CD4-positive, alpha-beta T cell treated with Interleukin-4 for 4 hours (primary cell): ENCODE measurements at regions not wholly inside any gene's neighbourhood (a gene's known extent, or its start where the extent isn't known, plus 50 kb on each side); places are given as distances from the start of the nearest gene placed in this dataset.
"Not testable (repeated sequence)": the region's sequence is repeated elsewhere in the genome, so short reads cannot be mapped to it uniquely, and the experiment has no call there.

Experiments
- DNase-seq: peaks from one replicate; pipeline ENCODE4 v3.0.0-alpha.2; 2020

- no peak for DNase-seq
Observed at GRCh38 chr14:38693423-38693822, 409.6 kb downstream of the SEC23A start.

DNA sequence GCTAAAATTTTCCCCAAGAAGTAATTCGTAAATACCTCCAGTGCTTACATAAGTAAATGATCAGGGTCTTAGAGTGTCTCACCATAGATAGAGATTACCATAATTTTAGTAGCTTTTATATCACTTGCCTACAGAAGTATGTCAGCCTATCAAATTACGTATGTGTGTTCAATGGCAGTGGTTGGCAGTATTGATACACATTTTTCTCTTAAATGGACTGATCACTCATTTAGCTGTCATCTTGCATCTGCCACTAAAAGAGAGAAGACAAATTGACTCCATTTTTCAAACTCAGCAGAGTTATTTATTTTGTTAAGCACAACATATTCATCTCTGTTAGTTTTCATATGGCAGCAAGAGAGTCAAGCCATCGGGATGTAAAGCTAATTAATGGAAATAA, 413.1 kb upstream of the CLEC14A start:
- no peak for DNase-seq

- no peak for DNase-seq
Observed at GRCh38 chr14:38663382-38663781, 407.5 kb upstream of the CLEC14A start.

- DNase-seq = no peak
Observed at GRCh38 chr14:38662781-38663180, 406.9 kb upstream of the CLEC14A start.

GRCh38 chr14:38646391-38646790, 390.5 kb upstream of the CLEC14A start:
- no peak for DNase-seq

DNA sequence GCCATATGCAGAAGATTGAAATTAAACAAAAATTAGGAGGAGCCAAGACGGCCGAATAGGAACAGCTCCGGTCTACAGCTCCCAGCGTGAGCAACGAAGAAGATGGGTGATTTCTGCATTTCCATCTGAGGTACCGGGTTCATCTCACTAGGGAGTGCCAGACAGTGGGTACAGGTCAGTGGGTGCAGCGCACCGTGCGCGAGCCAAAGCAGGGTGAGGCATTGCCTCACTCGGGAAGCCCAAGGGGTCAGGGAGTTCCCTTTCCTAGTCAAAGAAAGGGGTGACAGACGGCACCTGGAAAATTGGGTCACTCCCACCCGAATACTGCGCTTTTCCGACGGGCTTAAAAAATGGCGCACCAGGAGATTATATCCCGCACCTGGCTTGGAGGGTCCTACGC, 379.0 kb upstream of the CLEC14A start:
- DNase-seq = not testable (repeated sequence)

- DNase-seq = no peak
Observed at GRCh38 chr14:38629412-38629811, 373.5 kb upstream of the CLEC14A start.

- no peak for DNase-seq
Observed at GRCh38 chr14:38627163-38627562, 371.3 kb upstream of the CLEC14A start.

DNA sequence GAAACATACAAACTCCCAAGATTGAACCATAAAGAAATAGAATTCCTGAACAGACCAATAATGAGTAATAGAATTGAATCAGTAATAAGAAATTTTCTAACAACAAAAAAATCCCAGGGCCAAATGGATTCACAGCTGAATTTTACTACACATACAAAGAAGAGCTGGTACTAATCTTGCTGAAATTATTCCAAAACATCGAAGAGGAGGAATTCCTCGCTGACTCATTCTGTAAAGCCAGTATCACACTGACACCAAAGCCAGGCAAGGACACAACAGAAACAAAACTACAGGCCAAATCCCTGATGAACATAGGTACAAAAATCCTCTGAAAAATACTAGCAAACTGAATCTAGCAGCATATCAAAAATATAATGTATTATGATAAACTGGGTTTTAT, 367.8 kb upstream of the CLEC14A start:
- no peak for DNase-seq

GRCh38 chr14:38618514-38618913, 362.6 kb upstream of the CLEC14A start:
- DNase-seq = no peak

DNA sequence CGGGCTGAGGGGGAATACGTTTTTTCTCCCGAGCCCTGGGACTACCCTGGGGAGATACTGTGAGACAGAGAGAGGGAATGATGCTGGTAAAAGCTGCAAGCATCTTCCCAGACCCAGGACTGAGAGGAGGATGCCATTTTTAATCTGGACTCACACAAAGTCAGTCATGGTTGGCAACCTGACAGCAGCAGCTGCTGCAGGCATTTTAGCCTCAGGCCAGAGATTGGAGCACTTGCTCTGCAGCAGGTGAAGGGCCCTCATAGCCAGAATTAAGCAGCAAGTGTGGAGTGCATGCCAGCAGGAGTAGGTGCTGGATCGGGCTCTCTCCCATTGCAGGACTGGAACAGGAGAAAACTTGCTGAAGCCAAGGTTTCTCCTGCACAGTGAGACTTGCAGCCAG, 361.1 kb upstream of the CLEC14A start:
- no peak for DNase-seq

DNA sequence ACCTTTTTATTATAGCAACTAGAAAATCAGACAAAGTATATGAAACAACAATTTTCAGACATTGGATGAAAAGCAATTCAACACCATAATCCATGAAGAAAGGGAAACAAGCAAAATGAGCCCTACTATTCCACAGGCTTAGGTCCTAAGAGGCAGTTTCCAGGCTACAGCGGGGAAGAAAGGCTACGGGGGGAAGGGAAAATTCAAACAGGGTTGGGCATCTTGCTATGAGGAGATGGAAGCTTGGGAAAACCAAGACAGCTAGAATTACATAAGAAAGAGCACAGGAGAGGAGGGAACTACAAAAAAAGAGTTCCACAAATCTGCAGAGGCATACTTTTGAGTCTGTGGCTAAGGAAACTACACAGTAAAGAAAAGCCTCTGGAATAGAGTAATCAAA, 356.0 kb upstream of the CLEC14A start:
- DNase-seq = no peak

DNA sequence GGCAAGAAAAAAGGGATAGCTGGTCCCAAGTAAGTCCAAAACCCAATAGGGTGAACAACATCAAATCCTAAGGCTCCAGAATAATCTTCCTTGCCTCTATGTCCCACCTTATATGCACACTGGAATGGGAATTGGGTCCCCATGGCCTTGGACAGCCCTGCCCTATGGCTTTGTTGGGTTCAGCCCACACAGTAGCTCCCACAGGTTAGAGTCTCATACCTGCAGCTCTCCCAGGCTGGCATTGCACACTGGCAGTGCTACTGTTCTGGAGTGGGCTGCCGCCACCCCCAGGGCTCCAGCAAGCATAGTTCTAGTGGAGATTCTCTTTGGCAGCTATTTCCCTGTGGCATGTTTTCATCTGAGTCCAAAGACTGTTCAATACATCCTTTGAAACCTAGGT, 352.4 kb upstream of the CLEC14A start:
- DNase-seq = no peak

- DNase-seq = no peak
Observed at GRCh38 chr14:38605193-38606114, 349.6 kb upstream of the CLEC14A start.

- DNase-seq = not testable (repeated sequence)
Observed at GRCh38 chr14:38600572-38600971, 344.7 kb upstream of the CLEC14A start.

DNA sequence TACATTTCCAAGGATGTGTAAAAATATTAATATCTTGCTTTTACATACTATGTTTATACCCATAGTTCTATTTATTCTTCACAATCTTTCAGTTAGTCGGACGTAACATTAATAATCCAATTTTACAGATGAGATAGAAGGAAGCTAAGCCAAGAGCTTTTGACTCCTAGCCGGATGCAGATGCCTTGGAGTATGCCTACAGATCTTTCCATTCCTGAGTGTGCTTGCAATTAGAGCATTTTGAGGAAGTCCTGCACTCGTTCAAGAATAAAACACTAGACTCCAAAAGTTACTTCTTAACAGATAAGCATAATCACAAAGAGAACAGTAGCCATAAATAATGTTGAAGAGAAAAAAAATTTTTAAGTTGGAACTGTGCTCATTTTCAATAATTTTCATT, 337.6 kb upstream of the CLEC14A start:
- no peak for DNase-seq

GRCh38 chr14:38592764-38593442, 337.0 kb upstream of the CLEC14A start:
- no peak for DNase-seq

DNA sequence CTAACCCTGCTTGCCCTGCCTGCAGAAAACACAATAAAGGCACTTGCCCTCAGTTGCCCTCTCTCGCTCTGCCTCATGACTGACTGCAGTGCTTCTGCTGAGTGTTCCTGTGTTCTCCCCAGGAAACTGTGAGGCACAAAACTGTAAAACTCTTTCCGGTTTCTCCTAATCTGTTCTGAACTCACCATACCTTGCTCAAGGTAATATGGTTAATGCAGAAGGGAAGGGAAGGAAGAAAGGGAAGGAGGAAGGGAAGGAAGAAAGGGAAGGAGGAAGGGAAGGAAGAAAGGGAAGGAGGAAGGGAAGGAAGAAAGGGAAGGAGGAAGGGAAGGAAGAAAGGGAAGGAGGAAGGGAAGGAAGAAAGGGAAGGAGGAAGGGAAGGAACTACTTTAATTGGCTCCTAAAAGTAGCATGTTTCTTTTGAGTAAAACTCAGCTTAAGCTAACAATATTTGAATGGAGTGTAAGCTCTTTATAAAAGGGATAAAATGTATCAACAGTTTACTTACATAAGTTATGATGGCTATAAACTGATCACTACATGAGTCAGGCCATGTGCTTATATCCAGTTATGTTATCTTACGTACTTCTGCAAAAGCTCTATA, 334.0 kb upstream of the CLEC14A start:
- DNase-seq = no peak

- no peak for DNase-seq
Observed at GRCh38 chr14:38583471-38583870, 327.6 kb upstream of the CLEC14A start.

- no peak for DNase-seq
Observed at GRCh38 chr14:38578278-38578681, 322.4 kb upstream of the CLEC14A start.

GRCh38 chr14:38567703-38568102, 311.8 kb upstream of the CLEC14A start:
- DNase-seq = no peak

DNA sequence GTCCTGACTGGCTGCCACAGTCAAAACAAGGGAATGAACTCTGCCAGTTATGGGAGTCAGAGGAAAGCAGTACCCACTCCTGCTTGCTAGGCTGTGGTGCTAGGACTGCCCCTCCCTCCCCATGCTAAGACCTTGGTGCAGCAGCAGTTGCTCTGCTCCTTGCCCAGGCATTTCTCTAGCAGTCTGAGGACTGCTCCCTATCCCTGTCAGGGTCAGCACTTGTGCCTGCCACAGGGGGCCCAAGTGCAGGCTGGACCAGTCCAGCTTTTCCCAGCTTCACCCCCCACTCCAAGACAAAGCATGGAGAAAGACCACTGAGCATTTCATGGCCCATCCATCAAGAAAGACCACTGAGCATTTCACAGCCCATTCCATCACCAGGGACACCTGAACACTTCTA, 305.8 kb upstream of the CLEC14A start:
- DNase-seq = no peak

DNA sequence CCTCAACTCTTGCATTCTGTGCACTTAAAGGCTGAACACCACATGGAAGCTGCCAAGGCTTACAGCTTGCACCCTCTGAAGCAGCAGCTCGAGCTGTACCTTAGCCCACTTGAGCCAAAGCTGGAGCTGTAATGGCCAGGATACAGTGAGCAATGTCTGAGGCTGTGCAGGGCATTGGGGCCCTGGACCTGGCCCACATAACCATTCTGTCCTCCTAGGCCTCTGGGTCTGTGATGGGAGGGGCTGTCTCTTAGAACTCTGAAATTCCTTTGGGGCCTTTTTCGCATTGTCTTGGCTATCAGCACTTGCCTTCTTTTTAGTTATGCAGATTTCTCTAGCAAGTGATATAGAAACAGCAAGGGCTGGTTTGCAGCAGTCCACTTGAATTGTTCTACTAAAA, 303.8 kb upstream of the CLEC14A start:
- DNase-seq = no peak

- not testable (repeated sequence) for DNase-seq
Observed at GRCh38 chr14:38557391-38557790, 301.5 kb upstream of the CLEC14A start.
